MM.1S (cell line): ENCODE measurements at regions not wholly inside any gene's neighbourhood (a gene's known extent, or its start where the extent isn't known, plus 50 kb on each side); places are given as distances from the start of the nearest gene placed in this dataset.

Source experiments
- EZH2 ChIP-seq: fragments of 300-600 bp; sonication (generic); optimal IDR thresholded peaks from 2 replicates; pipeline ENCODE3; 2017; ENCODE audit warnings: low read depth, mild to moderate bottlenecking, antibody characterized with exemption, low read length, mixed read lengths
- EZH2phosphoT487 ChIP-seq: fragments of 300-600 bp; sonication (generic); IDR thresholded peaks from 2 replicates; pipeline ENCODE4 v1.6.1; 2018; ENCODE audit warnings: antibody characterized with exemption, low read length
- TF ChIP-seq, protein P1 (sequence below): fragments of 300-600 bp; sonication (generic); IDR thresholded peaks from 2 replicates; pipeline ENCODE4 v1.5.1; 2016; ENCODE audit warnings: antibody characterized with exemption, low read length, mixed read lengths

DNA sequence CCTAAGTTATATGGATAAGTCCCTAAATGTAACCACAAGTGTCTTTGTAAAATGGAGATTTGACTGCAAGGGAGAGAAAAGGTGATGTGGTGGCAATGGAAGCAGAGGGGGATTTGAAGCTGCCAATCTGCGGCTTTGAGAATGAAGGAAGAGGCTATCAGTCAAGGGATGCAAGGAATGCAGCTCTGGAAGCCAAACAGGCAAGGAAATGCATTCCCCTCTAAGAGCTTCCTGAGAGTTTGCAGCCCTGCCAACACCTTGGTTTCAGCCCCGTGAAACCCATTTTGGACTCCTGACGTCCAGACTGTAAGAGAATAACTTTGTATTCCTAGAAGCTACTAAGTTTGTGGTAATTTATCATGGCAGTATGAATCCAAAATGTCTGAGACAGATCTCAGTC, 167.3 kb upstream of the MPHOSPH6 start:
- TF ChIP-seq, protein P1, sequence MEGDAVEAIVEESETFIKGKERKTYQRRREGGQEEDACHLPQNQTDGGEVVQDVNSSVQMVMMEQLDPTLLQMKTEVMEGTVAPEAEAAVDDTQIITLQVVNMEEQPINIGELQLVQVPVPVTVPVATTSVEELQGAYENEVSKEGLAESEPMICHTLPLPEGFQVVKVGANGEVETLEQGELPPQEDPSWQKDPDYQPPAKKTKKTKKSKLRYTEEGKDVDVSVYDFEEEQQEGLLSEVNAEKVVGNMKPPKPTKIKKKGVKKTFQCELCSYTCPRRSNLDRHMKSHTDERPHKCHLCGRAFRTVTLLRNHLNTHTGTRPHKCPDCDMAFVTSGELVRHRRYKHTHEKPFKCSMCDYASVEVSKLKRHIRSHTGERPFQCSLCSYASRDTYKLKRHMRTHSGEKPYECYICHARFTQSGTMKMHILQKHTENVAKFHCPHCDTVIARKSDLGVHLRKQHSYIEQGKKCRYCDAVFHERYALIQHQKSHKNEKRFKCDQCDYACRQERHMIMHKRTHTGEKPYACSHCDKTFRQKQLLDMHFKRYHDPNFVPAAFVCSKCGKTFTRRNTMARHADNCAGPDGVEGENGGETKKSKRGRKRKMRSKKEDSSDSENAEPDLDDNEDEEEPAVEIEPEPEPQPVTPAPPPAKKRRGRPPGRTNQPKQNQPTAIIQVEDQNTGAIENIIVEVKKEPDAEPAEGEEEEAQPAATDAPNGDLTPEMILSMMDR = no peak
- TF ChIP-seq EZH2 (no peak), EZH2phosphoT487 (no peak)
